ENCODE measurements at regions not wholly inside any gene's neighbourhood (a gene's known extent, or its start where the extent isn't known, plus 50 kb on each side); places are given as distances from the start of the nearest gene placed in this dataset.

- no peak for DNase-seq (ENCODE audit: low read depth)
- H3K4me3 ChIP-seq (ENCODE audit: low read length), result no peak overlapping the region
- no peak for TF ChIP-seq CTCF (IDR thresholded peaks at IDR 0.05; ENCODE audit: insufficient read depth, low read depth, low read length, missing control alignments)
Measured at GRCh38 chr18:57855551-57855950, 52.4 kb upstream of the ATP8B1 start.

GRCh38 chr18:57854726-57855125 is 51.6 kb upstream of the ATP8B1 start:
- DNase-seq (ENCODE audit: low read depth), result no peak
- no peak for TF ChIP-seq CTCF (IDR thresholded peaks at IDR 0.05; ENCODE audit: insufficient read depth, low read depth, low read length, missing control alignments)

GRCh38 chr18:57853864-57854263 is 50.7 kb upstream of the ATP8B1 start:
- no peak for DNase-seq (ENCODE audit: low read depth)
- TF ChIP-seq CTCF (IDR thresholded peaks at IDR 0.05; ENCODE audit: insufficient read depth, low read depth, low read length, missing control alignments), result no peak
- no peak overlapping the region for H3K4me3 ChIP-seq (ENCODE audit: low read length)

More at GRCh38 chr18:57854726-57855125, 51.6 kb upstream of the ATP8B1 start:
- no peak overlapping the region for H3K4me3 ChIP-seq (ENCODE audit: low read length)

GRCh38 chr18:57853133-57853532 is 50.0 kb upstream of the ATP8B1 start:
- no peak overlapping the region for H3K4me3 ChIP-seq (ENCODE audit: low read length)
- no peak for TF ChIP-seq CTCF (IDR thresholded peaks at IDR 0.05; ENCODE audit: insufficient read depth, low read depth, low read length, missing control alignments)
- no peak for DNase-seq (ENCODE audit: low read depth)
